ENCODE measurements at regions not wholly inside any gene's neighbourhood (a gene's known extent, or its start where the extent isn't known, plus 50 kb on each side); places are given as distances from the start of the nearest gene placed in this dataset.

GRCh38 chr2:238585836-238586821 lies 159.4 kb downstream of the ASB1 start:
- no peak for DNase-seq (ENCODE audit: low read depth)
- TF ChIP-seq CTCF (IDR thresholded peaks at IDR 0.05; ENCODE audit: insufficient read depth, low read depth, low read length, missing control alignments) = no peak
- no peak overlapping the region for H3K4me3 ChIP-seq (ENCODE audit: low read depth, low read length)

GRCh38 chr2:238586931-238587775 lies 160.4 kb downstream of the ASB1 start:
- DNase-seq (ENCODE audit: low read depth) = no peak
- TF ChIP-seq CTCF (IDR thresholded peaks at IDR 0.05; ENCODE audit: insufficient read depth, low read depth, low read length, missing control alignments) = no peak
- H3K4me3 ChIP-seq (ENCODE audit: low read depth, low read length) = no peak overlapping the region

GRCh38 chr2:238587776-238588660 lies 161.3 kb downstream of the ASB1 start:
- no peak for DNase-seq (ENCODE audit: low read depth)
- no peak for TF ChIP-seq CTCF (IDR thresholded peaks at IDR 0.05; ENCODE audit: insufficient read depth, low read depth, low read length, missing control alignments)
- H3K4me3 ChIP-seq (ENCODE audit: low read depth, low read length) = no peak overlapping the region

- no peak for DNase-seq (ENCODE audit: low read depth)
- no peak overlapping the region for H3K4me3 ChIP-seq (ENCODE audit: low read depth, low read length)
- no peak for TF ChIP-seq CTCF (IDR thresholded peaks at IDR 0.05; ENCODE audit: insufficient read depth, low read depth, low read length, missing control alignments)
Measured at GRCh38 chr2:238589591-238590460, 163.1 kb downstream of the ASB1 start.

- H3K4me3 ChIP-seq (ENCODE audit: low read depth, low read length) = no peak overlapping the region
- no peak for TF ChIP-seq CTCF (IDR thresholded peaks at IDR 0.05; ENCODE audit: insufficient read depth, low read depth, low read length, missing control alignments)
- no peak for DNase-seq (ENCODE audit: low read depth)
Measured at GRCh38 chr2:238591732-238592131, 165.0 kb downstream of the ASB1 start.
